ENCODE measurements at regions not wholly inside any gene's neighbourhood (a gene's known extent, or its start where the extent isn't known, plus 50 kb on each side); places are given as distances from the start of the nearest gene placed in this dataset.

GRCh38 chr13:79673310-79673992 is 192.5 kb downstream of the NDFIP2 start:
- no peak for TF ChIP-seq MAX (IDR thresholded peaks at IDR 0.05)
- no peak for TF ChIP-seq ZFX (IDR thresholded peaks at IDR 0.05)
- no peak for TF ChIP-seq EGR1 (IDR thresholded peaks at IDR 0.05; ENCODE audit: low read depth)
- TF ChIP-seq POLR2AphosphoS5 (IDR thresholded peaks at IDR 0.05; ENCODE audit: low read depth, low read length): no peak
- TF ChIP-seq REST (IDR thresholded peaks at IDR 0.05; ENCODE audit: low read depth): no peak
